Common myeloid progenitor, CD34-positive (primary cell): ENCODE measurements at regions not wholly inside any gene's neighbourhood (a gene's known extent, or its start where the extent isn't known, plus 50 kb on each side); places are given as distances from the start of the nearest gene placed in this dataset.
"Not testable (repeated sequence)": the region's sequence is repeated elsewhere in the genome, so short reads cannot be mapped to it uniquely, and the experiment has no call there.

Experiments used
- CTCF ChIA-PET: fragments of 350-600 bp; sonication (Branson Sonifier 250); formaldehyde crosslinking; loops from one replicate; lab custom pipeline; 2021; ENCODE audit warnings: antibody characterized with exemption; lab: Charles Lee
- POLR2A ChIA-PET: fragments of 350-600 bp; sonication (Branson Sonifier 250); formaldehyde crosslinking; loops from one replicate; lab custom pipeline; 2021; ENCODE audit warnings: antibody characterized with exemption; lab: Charles Lee
- DNase-seq, 3 donors: peaks; one replicate each; pipeline versions ENCODE4 v3.0.0 to v3.0.0-alpha.2; 2013
- H3K27ac ChIP-seq, 2 experiments: 1 replicate in 1 of 2; 2 replicates in 1 of 2; pipeline ENCODE4 v1.7.0; 2013; ENCODE audit warnings: inconsistent platforms in 2 of 2, low read length in 2 of 2, mild to moderate bottlenecking in 2 of 2, low read depth in 1 of 2, moderate library complexity in 1 of 2; ENCODE audit not compliant: severe bottlenecking in 2 of 2, insufficient read depth in 1 of 2, poor library complexity in 1 of 2
- H3K27me3 ChIP-seq, 5 experiments: replicated peaks in 2 of 5; 1 replicate in 3 of 5; 2 replicates in 2 of 5; pipeline versions ENCODE4 v1.6.1 to v1.7.0; 2013; ENCODE audit warnings: low read length in 4 of 5, mild to moderate bottlenecking in 2 of 5, moderate library complexity in 2 of 5, inconsistent platforms in 1 of 5; ENCODE audit not compliant: insufficient read depth in 5 of 5, control insufficient read depth in 4 of 5
- H3K36me3 ChIP-seq, 4 experiments: 1 replicate in 2 of 4; 2 replicates in 2 of 4; pipeline versions ENCODE4 v1.6.1 to v1.7.0; 2013; ENCODE audit warnings: low read length in 3 of 4, control low read depth in 1 of 4, mild to moderate bottlenecking in 1 of 4; ENCODE audit not compliant: control insufficient read depth in 4 of 4, insufficient read depth in 4 of 4
- H3K4me1 ChIP-seq, 4 experiments: 1 replicate in 3 of 4; 2 replicates in 1 of 4; pipeline versions ENCODE4 v1.6.1 to v1.7.1; 2013; ENCODE audit warnings: low read length in 3 of 4, mild to moderate bottlenecking in 3 of 4, control low read depth in 1 of 4, inconsistent platforms in 1 of 4, moderate library complexity in 1 of 4; ENCODE audit not compliant: control insufficient read depth in 4 of 4, insufficient read depth in 4 of 4; ENCODE audit errors: control extremely low read depth in 1 of 4
- H3K4me3 ChIP-seq, 7 experiments: 1 replicate in 4 of 7; 2 replicates in 3 of 7; pipeline versions ENCODE4 v1.5.1 to v1.7.0; 2013; ENCODE audit warnings: mild to moderate bottlenecking in 7 of 7, low read length in 6 of 7, moderate library complexity in 6 of 7, inconsistent platforms in 2 of 7, low read depth in 2 of 7, control low read depth in 1 of 7; ENCODE audit not compliant: insufficient read depth in 4 of 7, control insufficient read depth in 1 of 7; ENCODE audit errors: extremely low read depth in 1 of 7
- H3K9me3 ChIP-seq, 5 experiments: 1 replicate in 4 of 5; 2 replicates in 1 of 5; pipeline versions ENCODE4 v1.6.1 to v1.7.1; 2013; ENCODE audit warnings: low read length in 4 of 5, mild to moderate bottlenecking in 2 of 5, inconsistent platforms in 1 of 5, low read depth in 1 of 5, moderate library complexity in 1 of 5; ENCODE audit not compliant: control insufficient read depth in 4 of 5, insufficient read depth in 2 of 5; ENCODE audit errors: control extremely low read depth in 1 of 5
- WGBS: methylation state at CpG from one replicate; pipeline ENCODE4 v1.1.5; 2013; ENCODE audit not compliant: insufficient coverage; 5-methylcytosine and 5-hydroxymethylcytosine counted together

GRCh38 chr15:85281293-85281882 is 99.0 kb upstream of the AKAP13 start:
- Histone ChIP-seq H3K36me3 (no peaks in the 10 kb centered on the region), H3K27ac (no peak overlapping the region), H3K4me3 (no peak overlapping the region), H3K9me3 (no peaks in the 10 kb centered on the region), H3K27me3 (no peaks in the 10 kb centered on the region), H3K4me1 (no peaks in the 10 kb centered on the region)
- WGBS: 96% methylated on average over 3 of the region's 7 CpGs
- CTCF ChIA-PET: interaction anchor here (0.9 kb wide), 1 partner anchor 9 kb away, joined by 5 read pairs; no protein-coding TSS in a partner anchor
- POLR2A ChIA-PET: no interaction called here
- DNase-seq: no peak

- POLR2A ChIA-PET: no interaction called here
- Histone ChIP-seq H3K4me1 (no peaks in the 10 kb centered on the region), H3K9me3 (no peaks in the 10 kb centered on the region), H3K27ac (no peak overlapping the region), H3K36me3 (no peaks in the 10 kb centered on the region), H3K4me3 (no peak overlapping the region), H3K27me3 (no peaks in the 10 kb centered on the region)
- no peak for DNase-seq
- WGBS: 95% methylated on average over 7 of the region's 11 CpGs
- CTCF ChIA-PET: no interaction called here
Observed at GRCh38 chr15:85282504-85283115, 97.8 kb upstream of the AKAP13 start.

DNA sequence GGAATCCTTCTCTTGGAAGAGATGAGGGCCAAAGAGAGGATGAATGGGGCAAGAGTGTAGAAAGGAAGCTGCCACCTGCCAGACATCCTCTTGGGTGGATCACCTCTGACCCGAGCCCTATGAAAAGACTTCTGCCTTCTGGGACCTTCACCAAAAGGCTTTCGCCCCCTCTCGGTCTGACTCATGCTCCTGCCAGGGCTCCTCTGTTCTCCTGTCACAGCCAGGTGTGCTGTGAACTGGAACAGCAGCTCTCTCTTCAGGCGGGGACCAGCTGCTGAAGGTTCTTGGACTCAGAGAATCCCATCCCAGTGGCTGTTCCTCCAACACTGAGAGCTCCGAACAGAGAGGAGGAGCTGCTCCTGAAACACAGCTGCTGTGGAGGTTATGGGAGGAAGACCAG is 96.6 kb upstream of the AKAP13 start:
- CTCF ChIA-PET, POLR2A ChIA-PET, DNase-seq: not testable (repeated sequence)

DNA sequence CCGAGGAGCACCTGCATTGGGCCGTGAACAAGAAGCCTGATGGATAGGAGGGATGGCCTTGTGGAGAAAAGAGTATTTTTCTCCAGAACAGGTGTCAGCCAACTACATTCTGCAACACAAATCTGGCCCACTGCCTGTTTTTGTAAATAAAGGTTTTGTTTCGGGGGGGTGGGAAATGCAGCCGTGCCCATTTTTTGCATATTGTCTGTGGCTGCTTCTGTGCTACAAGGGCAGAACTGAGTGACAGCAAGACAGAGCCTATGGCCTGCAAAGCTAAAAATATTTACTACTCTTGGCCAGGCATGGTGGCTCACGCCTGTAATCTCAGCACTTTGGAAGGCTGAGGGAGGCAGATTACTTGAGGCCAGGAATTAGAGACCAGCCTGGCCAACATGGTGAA is 95.9 kb upstream of the AKAP13 start:
- H3K27me3 ChIP-seq: no peaks in the 10 kb centered on the region
- no peak overlapping the region for H3K4me3 ChIP-seq
- POLR2A ChIA-PET: no interaction called here
- CTCF ChIA-PET: interaction anchor here (2.0 kb wide), 1 partner anchor 12 kb away, joined by 7 read pairs; no protein-coding TSS in a partner anchor
- no peaks in the 10 kb centered on the region for H3K36me3 ChIP-seq
- H3K27ac ChIP-seq: no peak overlapping the region
- H3K9me3 ChIP-seq: no peaks in the 10 kb centered on the region
- DNase-seq: no peak
- H3K4me1 ChIP-seq: no peaks in the 10 kb centered on the region
- WGBS: 100% methylated on average over 4 of the region's 5 CpGs

More for the DNA sequence above, 96.6 kb upstream of the AKAP13 start:
- H3K9me3 ChIP-seq, H3K4me1 ChIP-seq, H3K27me3 ChIP-seq, H3K4me3 ChIP-seq, H3K36me3 ChIP-seq, H3K27ac ChIP-seq: not testable (repeated sequence)
- WGBS: 84% methylated on average over 3 of the region's 5 CpGs

- Histone ChIP-seq H3K9me3 (no peaks in the 10 kb centered on the region), H3K36me3 (no peaks in the 10 kb centered on the region), H3K27me3 (no peaks in the 10 kb centered on the region), H3K4me1 (no peaks in the 10 kb centered on the region), H3K4me3 (no peak overlapping the region), H3K27ac (no peak overlapping the region)
- 42% methylated on average over 5 of the region's 6 CpGs for WGBS
- ChIA-PET CTCF (interaction anchor here (0.6 to 5.8 kb wide), 17 partner anchors 9 to 420 kb away, joined by 3 to 39 read pairs (median 3); no protein-coding TSS in a partner anchor), POLR2A (interaction anchor here (1.1 kb wide), 1 partner anchor 31 kb away, joined by 4 read pairs; no protein-coding TSS in a partner anchor)
- peak; percentile 53 to 67 (median 66) for DNase-seq
Observed at GRCh38 chr15:85289677-85290365, 90.6 kb upstream of the AKAP13 start.

- WGBS: no CpG with 5 or more reads among the region's 5 CpGs
Observed at GRCh38 chr15:85292583-85292982, 87.8 kb upstream of the AKAP13 start.

More at GRCh38 chr15:85292583-85292982, 87.8 kb upstream of the AKAP13 start:
- H3K9me3 ChIP-seq, DNase-seq, H3K36me3 ChIP-seq, H3K4me1 ChIP-seq, H3K27ac ChIP-seq, H3K27me3 ChIP-seq, POLR2A ChIA-PET, H3K4me3 ChIP-seq: not testable (repeated sequence)
- CTCF ChIA-PET: interaction anchor here (1.2 to 5.8 kb wide), 2 partner anchors 12 to 122 kb away, joined by 3 to 39 read pairs; no protein-coding TSS in a partner anchor
